ENCODE measurements at regions not wholly inside any gene's neighbourhood (a gene's known extent, or its start where the extent isn't known, plus 50 kb on each side); places are given as distances from the start of the nearest gene placed in this dataset.
A peak's percentile ranks its signal among the peaks of the same experiment; 100 is the strongest.

DNA sequence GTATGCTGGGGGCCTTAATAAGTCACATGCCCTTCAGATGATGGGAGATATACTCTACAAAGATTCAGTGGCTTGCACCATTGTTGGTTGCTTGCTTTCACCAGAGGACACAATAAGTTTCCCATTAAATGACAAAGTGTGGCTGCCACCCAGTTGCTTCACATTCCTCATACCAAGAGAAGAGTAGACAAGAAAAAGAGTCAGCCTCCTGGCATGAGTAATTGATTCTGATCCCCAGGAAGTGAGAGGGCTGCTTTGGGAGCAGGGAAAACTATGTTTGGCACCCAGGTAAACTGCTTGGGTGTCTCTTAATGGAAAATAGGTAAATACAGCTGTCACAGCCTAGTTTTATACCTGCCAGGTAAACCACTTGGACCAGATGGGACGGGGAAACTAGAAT is 66.7 kb upstream of the IL6 start:
- no peak overlapping the region for H3K4me3 ChIP-seq (ENCODE audit: low read depth, low read length)
- TF ChIP-seq, protein P1, sequence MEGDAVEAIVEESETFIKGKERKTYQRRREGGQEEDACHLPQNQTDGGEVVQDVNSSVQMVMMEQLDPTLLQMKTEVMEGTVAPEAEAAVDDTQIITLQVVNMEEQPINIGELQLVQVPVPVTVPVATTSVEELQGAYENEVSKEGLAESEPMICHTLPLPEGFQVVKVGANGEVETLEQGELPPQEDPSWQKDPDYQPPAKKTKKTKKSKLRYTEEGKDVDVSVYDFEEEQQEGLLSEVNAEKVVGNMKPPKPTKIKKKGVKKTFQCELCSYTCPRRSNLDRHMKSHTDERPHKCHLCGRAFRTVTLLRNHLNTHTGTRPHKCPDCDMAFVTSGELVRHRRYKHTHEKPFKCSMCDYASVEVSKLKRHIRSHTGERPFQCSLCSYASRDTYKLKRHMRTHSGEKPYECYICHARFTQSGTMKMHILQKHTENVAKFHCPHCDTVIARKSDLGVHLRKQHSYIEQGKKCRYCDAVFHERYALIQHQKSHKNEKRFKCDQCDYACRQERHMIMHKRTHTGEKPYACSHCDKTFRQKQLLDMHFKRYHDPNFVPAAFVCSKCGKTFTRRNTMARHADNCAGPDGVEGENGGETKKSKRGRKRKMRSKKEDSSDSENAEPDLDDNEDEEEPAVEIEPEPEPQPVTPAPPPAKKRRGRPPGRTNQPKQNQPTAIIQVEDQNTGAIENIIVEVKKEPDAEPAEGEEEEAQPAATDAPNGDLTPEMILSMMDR (IDR thresholded peaks at IDR 0.05; ENCODE audit: low read depth, low read length): no peak
- in situ Hi-C loops (cut with HindIII; ENCODE audit: low sequenced_read_pairs): no loop called here
- DNase-seq (ENCODE audit: low read depth, low spot score): no peak

DNA sequence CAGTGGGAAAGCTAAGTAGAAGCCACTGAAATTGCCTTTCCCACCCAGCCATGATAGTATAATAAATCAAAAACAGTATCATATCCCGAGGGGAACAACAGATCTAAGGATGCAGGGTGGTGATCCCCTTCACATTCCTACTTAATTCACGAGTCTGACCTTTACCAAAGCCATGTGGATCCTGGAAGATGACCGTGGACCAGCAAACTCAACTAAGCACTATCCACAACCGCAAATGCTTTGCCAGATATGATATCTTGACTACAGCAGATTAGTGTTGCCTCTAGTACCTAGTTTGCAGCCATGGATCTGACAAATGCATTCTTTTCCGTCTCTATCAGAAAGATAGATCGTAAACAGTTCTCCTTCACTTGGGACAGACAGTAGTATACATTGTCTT is 67.3 kb upstream of the IL6 start:
- in situ Hi-C loops (cut with HindIII; ENCODE audit: low sequenced_read_pairs): no loop called here
- no peak for DNase-seq (ENCODE audit: low read depth, low spot score)
- H3K4me3 ChIP-seq (ENCODE audit: low read depth, low read length): no peak overlapping the region
- TF ChIP-seq, protein P1 (IDR thresholded peaks at IDR 0.05; ENCODE audit: low read depth, low read length): no peak

DNA sequence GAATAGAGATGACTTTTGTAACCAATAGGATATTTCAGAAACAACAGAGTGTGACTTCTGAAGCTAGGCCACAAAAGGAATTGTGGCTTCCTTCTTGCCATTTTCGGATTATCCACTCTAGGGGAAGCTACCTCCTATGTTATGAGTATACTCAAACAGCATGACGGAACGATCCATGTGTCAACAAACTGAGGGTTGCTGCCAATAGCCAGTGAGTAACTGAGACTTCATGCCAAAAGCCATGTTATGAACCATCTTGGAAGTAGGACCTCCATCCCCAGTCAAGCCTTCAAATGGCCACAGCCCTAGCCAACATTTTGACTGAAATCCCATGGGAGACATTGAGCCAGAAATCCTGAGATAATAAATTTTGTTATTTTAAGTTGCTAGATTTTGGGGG is 69.0 kb upstream of the IL6 start:
- H3K4me3 ChIP-seq (ENCODE audit: low read depth, low read length): no peak overlapping the region
- in situ Hi-C loops (cut with HindIII; ENCODE audit: low sequenced_read_pairs): no loop called here
- no peak for DNase-seq (ENCODE audit: low read depth, low spot score)
- TF ChIP-seq, protein P1 (IDR thresholded peaks at IDR 0.05; ENCODE audit: low read depth, low read length): no peak

DNA sequence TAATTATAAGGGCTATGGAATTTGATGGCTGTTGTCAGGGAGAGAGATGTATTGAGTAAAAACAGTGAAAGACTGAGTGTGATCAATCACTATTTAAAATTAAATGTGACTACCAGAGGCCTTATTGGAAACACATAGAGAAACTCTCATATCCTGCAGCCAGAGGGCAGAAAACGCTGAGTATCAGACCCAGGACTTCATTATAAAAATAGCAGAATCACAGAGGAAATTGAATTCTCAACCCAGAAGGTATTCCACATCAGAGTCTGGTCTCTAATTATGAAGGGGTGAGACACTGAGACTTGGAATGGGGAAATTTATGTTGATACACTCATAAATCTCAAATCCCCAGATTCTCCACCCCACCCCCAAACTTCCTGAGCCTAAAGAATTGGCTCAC is 69.5 kb upstream of the IL6 start:
- in situ Hi-C loops (cut with HindIII; ENCODE audit: low sequenced_read_pairs): no loop called here
- no peak for DNase-seq (ENCODE audit: low read depth, low spot score)
- TF ChIP-seq, protein P1 (IDR thresholded peaks at IDR 0.05; ENCODE audit: low read depth, low read length): peak; percentile 22
- no peak overlapping the region for H3K4me3 ChIP-seq (ENCODE audit: low read depth, low read length)

DNA sequence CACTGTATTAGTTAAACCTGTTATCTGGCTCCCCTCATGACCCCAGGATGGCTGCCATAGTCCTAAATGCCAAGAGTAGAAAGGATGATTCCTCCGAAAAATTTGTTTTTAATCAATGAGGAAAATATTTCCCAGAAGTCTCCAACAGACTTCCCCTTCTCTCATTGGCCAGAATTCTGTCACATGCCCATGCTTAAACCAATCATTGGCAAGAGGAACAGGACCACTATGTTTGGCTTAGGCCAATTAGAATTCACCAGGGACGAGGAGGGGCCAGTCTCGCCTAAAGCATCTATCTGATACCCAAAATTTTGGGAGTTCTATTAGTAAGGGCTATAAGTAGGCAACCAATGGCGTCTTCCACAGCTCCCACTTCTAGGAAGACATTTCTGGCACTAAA is 71.2 kb upstream of the IL6 start:
- no peak overlapping the region for H3K4me3 ChIP-seq (ENCODE audit: low read depth, low read length)
- in situ Hi-C loops (cut with HindIII; ENCODE audit: low sequenced_read_pairs): no loop called here
- DNase-seq (ENCODE audit: low read depth, low spot score): no peak
- TF ChIP-seq, protein P1 (IDR thresholded peaks at IDR 0.05; ENCODE audit: low read depth, low read length): no peak

DNA sequence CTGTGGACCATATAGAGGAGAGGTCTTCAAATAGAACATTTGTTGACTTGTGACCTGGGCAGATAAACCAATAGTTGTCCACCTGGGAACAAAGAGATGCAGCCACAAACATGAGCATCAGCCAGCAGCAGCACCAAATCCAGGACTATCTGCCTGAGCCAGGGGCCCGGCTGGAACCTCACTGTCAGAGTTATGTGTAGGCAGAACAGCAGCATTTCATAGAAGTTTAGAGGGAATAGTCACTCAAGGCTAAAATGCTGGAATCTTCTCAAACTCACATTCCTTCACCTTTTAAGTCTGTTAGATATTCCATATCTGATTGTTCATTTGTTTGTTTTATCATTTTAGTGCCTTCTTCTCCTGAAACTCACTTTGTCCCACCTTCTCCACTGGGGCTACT is 72.2 kb upstream of the IL6 start:
- H3K4me3 ChIP-seq (ENCODE audit: low read depth, low read length): no peak overlapping the region
- TF ChIP-seq, protein P1 (IDR thresholded peaks at IDR 0.05; ENCODE audit: low read depth, low read length): no peak
- in situ Hi-C loops (cut with HindIII; ENCODE audit: low sequenced_read_pairs): no loop called here
- no peak for DNase-seq (ENCODE audit: low read depth, low spot score)

DNA sequence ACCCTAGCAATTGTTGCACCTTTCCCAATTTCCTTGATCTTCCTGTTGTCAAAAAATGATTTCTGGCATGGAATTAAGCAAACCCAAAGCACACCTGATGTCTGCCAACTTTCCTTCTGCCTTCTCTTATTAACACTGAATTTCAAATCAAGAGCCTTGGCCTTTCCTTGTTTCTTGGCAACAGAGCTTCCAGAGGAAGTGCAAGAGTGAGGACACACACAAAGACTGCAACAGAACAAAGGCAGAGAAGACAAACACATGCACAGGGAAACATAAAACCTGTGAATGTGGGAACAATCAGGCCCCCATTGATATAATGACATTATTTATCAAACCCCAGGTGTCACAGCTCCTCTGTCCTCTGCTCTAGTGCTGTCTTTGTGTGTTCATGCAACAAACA is 73.0 kb upstream of the IL6 start:
- DNase-seq (ENCODE audit: low read depth, low spot score): no peak
- no peak overlapping the region for H3K4me3 ChIP-seq (ENCODE audit: low read depth, low read length)
- TF ChIP-seq, protein P1 (IDR thresholded peaks at IDR 0.05; ENCODE audit: low read depth, low read length): no peak
- in situ Hi-C loops (cut with HindIII; ENCODE audit: low sequenced_read_pairs): no loop called here

All from astrocyte of the spinal cord (primary cell).